HUES48 (cell line): ENCODE measurements at regions not wholly inside any gene's neighbourhood (a gene's known extent, or its start where the extent isn't known, plus 50 kb on each side); places are given as distances from the start of the nearest gene placed in this dataset.

ENCODE experiments used
- H3K27ac ChIP-seq: one replicate; pipeline ENCODE4 v1.7.0; 2013; ENCODE audit warnings: low read depth, low read length, inconsistent platforms
- H3K27me3 ChIP-seq: 2 replicates; pipeline ENCODE4 v1.6.1; 2013; ENCODE audit warnings: mild to moderate bottlenecking, low read length; ENCODE audit not compliant: control insufficient read depth, insufficient read depth
- H3K36me3 ChIP-seq: 2 replicates; pipeline ENCODE4 v1.6.1; 2013; ENCODE audit warnings: low read length; ENCODE audit not compliant: control insufficient read depth, insufficient read depth
- H3K4me1 ChIP-seq: 2 replicates; pipeline ENCODE4 v1.6.1; 2013; ENCODE audit warnings: mild to moderate bottlenecking, low read length; ENCODE audit not compliant: control insufficient read depth, insufficient read depth
- H3K4me3 ChIP-seq: 2 replicates; pipeline ENCODE4 v1.5.1; 2013; ENCODE audit warnings: mild to moderate bottlenecking, low read depth, low read length
- H3K9ac ChIP-seq: 2 replicates; pipeline ENCODE4 v1.6.1; 2013; ENCODE audit warnings: mild to moderate bottlenecking, low read depth, low read length, moderate library complexity
- H3K9me3 ChIP-seq: 2 replicates; pipeline ENCODE4 v1.6.1; 2013; ENCODE audit warnings: low read length; ENCODE audit not compliant: control insufficient read depth, insufficient read depth

- Histone ChIP-seq H3K27ac (no peak overlapping the region), H3K4me1 (no peaks in the 10 kb centered on the region), H3K4me3 (no peak overlapping the region), H3K9me3 (no peaks in the 10 kb centered on the region), H3K36me3 (no peaks in the 10 kb centered on the region), H3K9ac (no peak overlapping the region), H3K27me3 (no peaks in the 10 kb centered on the region)
These were observed 103.3 kb upstream of the IGFBP3 start for GRCh38 chr7:46024263-46024916.

GRCh38 chr7:46022397-46022796, 101.3 kb upstream of the IGFBP3 start:
- H3K27ac ChIP-seq: no peak overlapping the region
- H3K36me3 ChIP-seq: no peaks in the 10 kb centered on the region
- no peaks in the 10 kb centered on the region for H3K4me1 ChIP-seq
- no peak overlapping the region for H3K9ac ChIP-seq
- no peak overlapping the region for H3K4me3 ChIP-seq
- H3K9me3 ChIP-seq: no peaks in the 10 kb centered on the region
- no peaks in the 10 kb centered on the region for H3K27me3 ChIP-seq

GRCh38 chr7:46015107-46015868, 94.2 kb upstream of the IGFBP3 start:
- H3K27me3 ChIP-seq: no peaks in the 10 kb centered on the region
- no peak overlapping the region for H3K27ac ChIP-seq
- H3K9ac ChIP-seq: 0 out of 2 replicates have a peak overlapping the region, but pooled peaks have one; percentile 4
- peak overlapping the region; percentile 46; the same call in 1 of the 2 replicates for H3K4me3 ChIP-seq
- H3K36me3 ChIP-seq: no peaks in the 10 kb centered on the region
- no peaks in the 10 kb centered on the region for H3K9me3 ChIP-seq
- peaks cover 20% of the 10 kb centered on the region for H3K4me1 ChIP-seq

- H3K4me3 ChIP-seq: no peak overlapping the region
- H3K36me3 ChIP-seq: no peaks in the 10 kb centered on the region
- no peak overlapping the region for H3K27ac ChIP-seq
- no peaks in the 10 kb centered on the region for H3K27me3 ChIP-seq
- no peak overlapping the region for H3K9ac ChIP-seq
- H3K9me3 ChIP-seq: no peaks in the 10 kb centered on the region
- H3K4me1 ChIP-seq: peaks cover 20% of the 10 kb centered on the region
These were observed 90.4 kb upstream of the IGFBP3 start for GRCh38 chr7:46011501-46011900.

- no peak overlapping the region for H3K27ac ChIP-seq
- H3K4me1 ChIP-seq: peaks cover 17% of the 10 kb centered on the region
- H3K4me3 ChIP-seq: no peak overlapping the region
- no peaks in the 10 kb centered on the region for H3K36me3 ChIP-seq
- no peaks in the 10 kb centered on the region for H3K9me3 ChIP-seq
- no peaks in the 10 kb centered on the region for H3K27me3 ChIP-seq
- no peak overlapping the region for H3K9ac ChIP-seq
These were observed 90.0 kb upstream of the IGFBP3 start for GRCh38 chr7:46011059-46011458.

- Histone ChIP-seq H3K4me3 (no peak overlapping the region), H3K9me3 (no peaks in the 10 kb centered on the region), H3K4me1 (no peaks in the 10 kb centered on the region), H3K27ac (no peak overlapping the region), H3K9ac (no peak overlapping the region), H3K27me3 (no peaks in the 10 kb centered on the region), H3K36me3 (no peaks in the 10 kb centered on the region)
These were observed 88.1 kb upstream of the IGFBP3 start for GRCh38 chr7:46009211-46009610.

- H3K27me3 ChIP-seq: no peaks in the 10 kb centered on the region
- no peak overlapping the region for H3K4me3 ChIP-seq
- H3K9ac ChIP-seq: no peak overlapping the region
- H3K4me1 ChIP-seq: no peaks in the 10 kb centered on the region
- 0 out of 2 replicates have a peak, but pooled peaks cover under 1% of the 10 kb centered on the region for H3K9me3 ChIP-seq
- no peaks in the 10 kb centered on the region for H3K36me3 ChIP-seq
- no peak overlapping the region for H3K27ac ChIP-seq
These were observed 87.0 kb upstream of the IGFBP3 start for GRCh38 chr7:46007990-46008643.

- Histone ChIP-seq H3K36me3 (no peaks in the 10 kb centered on the region), H3K4me1 (no peaks in the 10 kb centered on the region), H3K27ac (no peak overlapping the region), H3K27me3 (no peaks in the 10 kb centered on the region), H3K9me3 (0 out of 2 replicates have a peak, but pooled peaks cover 3% of the 10 kb centered on the region), H3K4me3 (no peak overlapping the region), H3K9ac (no peak overlapping the region)
These were observed 86.1 kb upstream of the IGFBP3 start for GRCh38 chr7:46007194-46007593.

GRCh38 chr7:46006723-46007122, 85.7 kb upstream of the IGFBP3 start:
- no peaks in the 10 kb centered on the region for H3K36me3 ChIP-seq
- H3K9me3 ChIP-seq: 0 out of 2 replicates have a peak, but pooled peaks cover 3% of the 10 kb centered on the region
- H3K4me3 ChIP-seq: no peak overlapping the region
- H3K4me1 ChIP-seq: no peaks in the 10 kb centered on the region
- H3K27ac ChIP-seq: no peak overlapping the region
- H3K27me3 ChIP-seq: no peaks in the 10 kb centered on the region
- H3K9ac ChIP-seq: no peak overlapping the region

GRCh38 chr7:46006212-46006611, 85.1 kb upstream of the IGFBP3 start:
- H3K27ac ChIP-seq: no peak overlapping the region
- H3K9me3 ChIP-seq: 0 out of 2 replicates have a peak, but pooled peaks cover 3% of the 10 kb centered on the region
- H3K9ac ChIP-seq: no peak overlapping the region
- no peaks in the 10 kb centered on the region for H3K4me1 ChIP-seq
- no peaks in the 10 kb centered on the region for H3K36me3 ChIP-seq
- H3K4me3 ChIP-seq: no peak overlapping the region
- H3K27me3 ChIP-seq: no peaks in the 10 kb centered on the region

- no peaks in the 10 kb centered on the region for H3K4me1 ChIP-seq
- H3K36me3 ChIP-seq: no peaks in the 10 kb centered on the region
- H3K9ac ChIP-seq: no peak overlapping the region
- no peak overlapping the region for H3K4me3 ChIP-seq
- 0 out of 2 replicates have a peak, but pooled peaks cover 3% of the 10 kb centered on the region for H3K9me3 ChIP-seq
- no peaks in the 10 kb centered on the region for H3K27me3 ChIP-seq
- no peak overlapping the region for H3K27ac ChIP-seq
These were observed 83.9 kb upstream of the IGFBP3 start for GRCh38 chr7:46004965-46005364.
